Renal pelvis (tissue), 1 donor: ENCODE measurements at regions not wholly inside any gene's neighbourhood (a gene's known extent, or its start where the extent isn't known, plus 50 kb on each side); places are given as distances from the start of the nearest gene placed in this dataset.
A peak's percentile ranks its signal among the peaks of the same experiment; 100 is the strongest.

Source experiments
- DNase-seq: peaks from one replicate; pipeline ENCODE4 v3.0.0-alpha.2; 2013

DNA sequence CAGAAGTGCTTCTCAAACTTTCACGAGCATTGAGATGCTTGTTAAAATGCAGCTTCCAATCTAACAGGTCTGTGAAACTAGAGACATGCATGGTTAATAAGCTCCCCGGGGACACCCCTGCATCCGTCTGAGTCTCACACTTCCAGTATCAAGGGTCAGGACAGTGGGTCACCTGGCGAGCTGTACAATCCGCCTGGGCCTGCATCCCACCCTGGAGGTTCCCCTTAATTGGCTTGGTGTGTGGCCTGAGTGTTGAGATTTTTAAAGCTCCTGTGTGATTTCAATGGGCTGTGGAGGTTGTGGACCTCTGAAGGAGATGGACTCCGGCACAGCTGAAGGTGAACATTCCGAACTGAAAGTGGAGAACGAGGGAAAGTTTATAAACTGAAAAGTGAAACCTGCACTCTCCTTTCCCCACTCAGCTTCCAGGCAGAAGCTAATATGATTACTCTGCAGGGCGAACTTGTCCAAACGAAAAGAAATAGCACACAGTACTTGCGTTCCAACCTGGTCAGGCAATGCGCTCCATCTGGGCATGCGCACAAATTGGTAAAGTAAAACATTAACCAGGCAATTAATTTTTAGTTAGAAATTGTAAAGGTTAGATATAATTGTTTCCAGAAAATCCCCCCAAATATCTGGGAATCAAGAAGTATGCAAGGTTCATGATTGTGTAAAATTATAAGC is 191.7 kb upstream of the ALKAL2 start:
- DNase-seq: peak; percentile 54

GRCh38 chr2:479031-479430 is 191.1 kb upstream of the ALKAL2 start:
- DNase-seq: no peak

DNA sequence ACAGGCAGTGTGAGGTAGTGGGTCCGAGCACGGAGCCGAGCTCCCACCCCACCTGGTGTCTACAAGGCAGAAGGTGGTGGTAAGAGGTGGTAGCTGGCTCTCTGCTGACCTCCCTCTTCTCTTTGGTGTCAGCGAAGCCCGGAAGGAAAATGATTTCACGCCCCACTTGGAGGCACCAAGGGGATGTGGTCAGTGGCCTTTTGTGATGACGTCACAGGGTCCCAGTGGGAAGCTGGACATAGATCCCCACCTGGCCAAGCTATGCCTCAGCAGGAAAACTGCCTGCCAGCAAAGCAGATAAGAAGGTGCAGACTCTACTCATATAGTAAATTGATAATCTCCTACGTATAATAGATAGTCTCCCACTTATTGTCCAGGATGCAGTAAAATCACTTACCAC is 183.7 kb upstream of the ALKAL2 start:
- DNase-seq: no peak

DNA sequence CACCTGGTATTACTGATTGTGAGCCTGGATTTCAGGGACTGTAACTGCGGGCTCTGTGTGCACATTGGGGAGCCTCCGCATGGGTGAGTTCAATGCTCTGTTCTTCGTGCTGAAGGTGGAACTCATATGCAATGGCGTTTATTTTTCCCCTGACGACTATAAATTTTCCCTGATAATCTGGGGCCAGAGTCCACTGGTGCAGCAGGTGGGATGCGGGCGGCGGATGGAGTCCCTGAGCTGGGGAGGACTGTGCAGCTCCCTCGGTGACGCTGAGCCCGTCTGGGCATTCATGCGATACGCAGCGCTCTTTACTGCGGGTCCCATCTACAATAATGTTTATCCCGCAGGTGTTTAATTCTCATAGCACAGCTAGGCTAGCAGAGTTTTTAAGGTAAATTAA is 181.6 kb upstream of the ALKAL2 start:
- no peak for DNase-seq

- DNase-seq: no peak
These were observed 180.9 kb upstream of the ALKAL2 start for GRCh38 chr2:468648-469336.

- no peak for DNase-seq
These were observed 180.2 kb upstream of the ALKAL2 start for GRCh38 chr2:467892-468647.

DNA sequence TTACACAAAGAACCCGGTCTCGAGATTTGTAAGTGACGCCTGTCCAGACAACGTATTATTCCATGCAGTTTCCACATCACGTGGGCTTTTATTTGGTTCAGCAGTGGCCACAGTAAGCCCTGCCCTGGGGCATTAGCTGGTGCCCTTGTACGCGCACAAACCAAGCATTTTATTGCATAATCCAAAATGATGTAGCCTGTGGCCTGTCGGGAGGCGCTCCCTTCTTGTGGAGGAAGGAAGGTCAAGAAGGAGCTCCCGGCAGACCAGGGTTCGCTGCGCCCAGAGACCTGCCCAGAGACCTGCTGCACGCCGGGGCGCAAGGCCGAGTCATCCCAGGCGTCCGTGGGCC is 179.6 kb upstream of the ALKAL2 start:
- no peak for DNase-seq

DNA sequence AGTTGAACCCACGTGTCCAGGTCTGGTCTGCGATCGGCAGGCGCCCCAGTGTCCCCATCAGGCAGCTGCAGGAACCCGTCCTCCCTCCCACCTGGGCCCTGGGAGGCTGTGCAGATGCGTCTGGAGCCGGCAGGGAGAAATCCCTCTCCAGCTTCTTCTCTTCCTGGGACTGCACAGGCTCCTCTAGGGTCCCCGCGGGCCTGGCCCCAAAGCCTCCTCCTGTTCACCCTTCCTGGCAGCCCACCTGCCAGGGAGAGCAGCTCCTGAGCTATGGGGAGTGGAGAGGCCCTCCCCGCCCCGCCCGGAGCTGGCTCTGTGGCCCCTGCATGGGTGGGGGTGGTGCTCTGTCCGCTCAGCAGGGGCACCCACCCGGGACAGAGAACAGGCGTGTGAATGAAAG is 179.2 kb upstream of the ALKAL2 start:
- no peak for DNase-seq

- no peak for DNase-seq
These were observed 176.8 kb upstream of the ALKAL2 start for GRCh38 chr2:464562-465309.

DNA sequence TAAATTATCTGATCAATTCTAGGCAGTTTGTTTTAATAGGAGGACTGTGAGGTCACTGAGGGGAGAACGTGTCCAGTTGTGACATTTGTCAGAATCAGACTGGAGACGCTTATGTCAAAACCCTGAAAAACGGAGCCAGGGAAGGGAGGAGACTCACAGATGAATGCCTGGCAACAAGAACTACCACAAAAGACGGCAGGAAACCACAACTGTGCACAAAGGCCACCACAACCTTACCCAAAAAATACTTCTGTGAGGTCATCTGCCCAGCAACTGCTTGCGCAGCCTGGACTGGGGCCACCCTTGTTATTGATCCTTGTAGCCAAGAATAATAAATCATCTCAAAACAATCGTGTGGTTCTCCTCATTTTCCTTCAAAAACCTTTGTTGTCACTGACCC is 173.0 kb upstream of the ALKAL2 start:
- no peak for DNase-seq

- no peak for DNase-seq
These were observed 172.0 kb upstream of the ALKAL2 start for GRCh38 chr2:459931-460330.

- DNase-seq: no peak
These were observed 170.5 kb upstream of the ALKAL2 start for GRCh38 chr2:458425-458815.

DNA sequence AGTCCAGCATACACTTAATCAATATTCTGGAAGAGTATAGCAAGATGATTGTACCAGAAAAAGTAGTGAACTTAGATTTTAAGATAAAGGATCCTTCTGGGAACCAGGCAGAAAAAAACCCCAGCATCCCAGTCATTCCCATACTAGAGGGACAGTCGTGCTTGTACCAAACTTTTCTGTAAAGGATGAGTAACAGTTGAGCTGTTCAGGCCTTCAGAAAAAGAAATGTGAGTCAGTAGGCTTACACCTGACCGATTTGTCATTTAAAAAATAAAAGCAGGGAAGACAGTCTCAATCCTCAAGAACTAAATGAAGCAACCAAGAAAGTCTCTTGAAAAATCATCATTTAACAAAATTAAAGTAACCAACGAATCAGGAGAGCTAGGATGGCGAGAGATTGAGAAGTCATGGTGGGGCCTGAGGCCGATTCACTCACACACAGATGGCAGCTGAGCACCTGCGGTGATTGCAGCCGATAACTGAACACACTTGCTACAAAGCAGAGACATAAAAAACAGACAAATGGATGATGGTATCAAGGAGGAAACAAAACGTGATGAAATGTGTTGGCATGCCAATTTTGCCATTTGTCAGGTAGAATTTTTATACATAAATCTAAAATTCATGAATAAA is 170.0 kb upstream of the ALKAL2 start:
- DNase-seq: no peak

DNA sequence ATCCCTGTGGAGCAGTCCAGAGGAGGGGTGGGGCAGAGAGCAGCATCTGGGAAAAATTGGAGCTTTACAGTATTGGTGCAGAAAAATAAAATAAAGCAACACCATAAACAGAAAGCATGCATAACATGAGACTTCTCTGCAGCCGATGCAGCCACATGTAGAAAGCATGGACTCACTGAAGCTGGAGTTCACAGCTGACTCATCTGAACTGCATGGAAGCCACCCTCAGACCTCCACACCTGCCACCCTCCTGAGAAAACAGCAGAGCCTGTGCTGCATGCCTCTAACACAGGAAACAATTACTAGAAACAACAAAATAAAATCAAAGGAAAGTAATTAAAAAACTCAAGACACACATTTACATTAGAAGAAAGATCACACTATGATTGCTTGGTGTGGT is 169.4 kb upstream of the ALKAL2 start:
- DNase-seq: no peak

- DNase-seq: no peak
These were observed 168.0 kb upstream of the ALKAL2 start for GRCh38 chr2:455913-456312.

DNA sequence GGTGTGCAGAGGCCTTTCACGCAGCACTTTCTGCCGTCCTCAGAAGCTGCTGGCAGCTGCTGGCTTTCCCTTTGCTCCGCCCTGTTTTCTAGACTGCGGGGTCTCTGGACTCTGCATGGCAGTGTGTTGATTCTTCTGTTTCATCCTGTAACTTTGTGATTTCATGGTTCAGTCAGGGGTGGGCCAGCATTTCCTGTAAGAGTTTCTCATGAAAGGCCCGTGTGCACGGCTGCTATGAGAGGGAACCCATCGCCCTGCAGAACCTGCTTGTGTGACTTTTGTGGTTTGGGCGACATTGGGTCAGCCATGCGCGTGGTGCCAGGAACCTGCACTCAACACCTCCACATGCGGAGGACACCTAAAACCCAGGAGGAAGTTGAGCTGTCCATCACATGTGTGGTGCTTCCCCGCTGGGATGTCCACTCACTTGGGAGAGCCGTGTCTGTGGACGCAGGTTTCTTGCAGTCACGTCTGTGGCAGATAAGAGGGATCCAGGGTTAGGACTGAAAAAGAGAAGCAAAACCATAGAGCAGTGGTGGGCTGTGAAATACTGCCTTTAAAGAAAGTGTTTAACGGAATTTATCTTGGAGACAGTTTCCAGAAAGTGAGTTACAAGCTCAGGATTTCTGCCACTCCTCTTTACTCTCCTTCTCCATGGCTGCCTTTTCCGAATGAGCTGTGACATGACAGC is 167.3 kb upstream of the ALKAL2 start:
- DNase-seq: no peak

- no peak for DNase-seq
These were observed 165.2 kb upstream of the ALKAL2 start for GRCh38 chr2:453132-453531.

GRCh38 chr2:451495-451894 is 163.6 kb upstream of the ALKAL2 start:
- no peak for DNase-seq

DNA sequence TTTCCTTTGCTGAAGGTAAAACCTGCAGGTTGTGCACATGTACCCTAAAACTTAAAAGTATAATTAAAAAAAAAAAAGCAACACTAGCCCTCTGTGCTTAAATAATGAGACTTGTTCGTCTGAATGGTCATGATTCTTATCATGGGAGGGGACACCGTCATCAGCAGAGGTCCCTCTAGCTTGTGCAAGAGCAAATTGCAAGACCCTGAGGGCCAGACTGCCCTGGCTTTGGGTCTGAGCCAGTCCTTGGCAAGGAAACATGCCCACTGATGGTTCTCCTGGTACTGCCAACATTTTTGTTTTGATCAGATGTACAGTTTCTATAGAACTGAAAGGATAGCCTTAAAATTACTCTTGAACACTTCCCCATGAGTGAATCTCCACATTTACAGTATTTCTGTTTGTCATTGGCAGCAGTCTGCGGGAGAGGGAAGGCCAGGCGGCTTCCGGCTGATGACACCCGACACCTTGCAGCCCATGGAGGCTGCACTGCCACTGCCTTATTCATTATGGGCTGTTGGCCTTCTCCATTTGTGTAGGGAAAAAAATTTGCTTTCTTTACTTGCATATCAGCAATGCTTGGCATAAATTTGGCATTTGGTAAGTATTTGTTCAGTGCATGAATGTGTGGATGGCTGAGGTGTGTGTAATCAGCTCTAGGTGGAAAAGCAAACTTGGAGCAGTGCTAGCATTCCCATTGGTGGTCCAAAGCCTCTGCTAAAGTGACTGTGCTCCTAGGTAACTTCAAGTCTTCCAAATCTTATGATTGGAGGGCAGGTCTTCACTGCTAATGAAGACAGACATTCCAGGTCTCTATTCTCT is 161.6 kb upstream of the ALKAL2 start:
- no peak for DNase-seq

DNA sequence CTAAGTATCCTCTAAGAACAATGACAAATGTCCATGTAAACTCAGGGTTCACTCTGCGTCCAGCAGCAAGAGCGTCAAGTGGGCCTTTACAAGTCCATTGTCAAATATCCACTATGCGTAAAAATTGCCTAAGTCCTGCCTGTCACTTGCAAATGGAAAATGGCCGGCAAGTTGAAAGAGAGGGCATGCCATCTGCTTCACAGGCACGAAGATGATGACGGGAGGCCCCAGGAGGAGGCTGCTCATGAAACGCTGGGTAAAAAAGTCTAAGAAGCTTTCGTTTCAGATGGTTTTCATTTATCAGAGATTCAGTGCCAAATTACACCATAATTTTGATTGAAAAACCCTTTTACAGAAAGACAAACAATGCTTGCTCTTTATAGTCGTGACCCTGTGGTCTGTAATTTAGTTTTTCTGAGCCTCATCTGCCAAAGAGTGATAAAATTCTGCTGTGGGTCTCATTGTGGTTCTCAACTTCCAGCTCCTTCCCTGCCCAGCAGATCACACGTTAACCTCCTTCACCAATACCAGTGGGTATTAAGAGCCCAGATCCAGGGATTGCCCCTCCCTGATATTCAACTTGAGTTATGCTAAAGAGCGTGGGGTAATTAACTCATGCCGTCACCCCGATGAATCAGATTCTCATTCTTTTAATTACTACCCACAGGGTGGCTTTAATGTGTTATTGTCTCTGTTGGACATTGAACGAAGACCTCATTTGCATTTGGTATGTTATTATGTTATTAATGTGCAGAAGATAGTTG is 160.2 kb upstream of the ALKAL2 start:
- no peak for DNase-seq
